ENCODE measurements at regions not wholly inside any gene's neighbourhood (a gene's known extent, or its start where the extent isn't known, plus 50 kb on each side); places are given as distances from the start of the nearest gene placed in this dataset.

- no peak for TF ChIP-seq CTCF (IDR thresholded peaks at IDR 0.05; ENCODE audit: low read depth, low read length)
- TF ChIP-seq EZH2phosphoT487 (IDR thresholded peaks at IDR 0.05; ENCODE audit: low read depth), result no peak
Observed at GRCh38 chr1:245001252-245001651, 136.9 kb upstream of the HNRNPU start.
